GM18520 (cell line): ENCODE measurements at regions not wholly inside any gene's neighbourhood (a gene's known extent, or its start where the extent isn't known, plus 50 kb on each side); places are given as distances from the start of the nearest gene placed in this dataset.

Source experiments
- ATAC-seq: cut with Tn5 transposase; IDR thresholded peaks from one replicate; pipeline ENCODE4 v1.9.1; 2021; ENCODE audit not compliant: unreplicated experiment

DNA sequence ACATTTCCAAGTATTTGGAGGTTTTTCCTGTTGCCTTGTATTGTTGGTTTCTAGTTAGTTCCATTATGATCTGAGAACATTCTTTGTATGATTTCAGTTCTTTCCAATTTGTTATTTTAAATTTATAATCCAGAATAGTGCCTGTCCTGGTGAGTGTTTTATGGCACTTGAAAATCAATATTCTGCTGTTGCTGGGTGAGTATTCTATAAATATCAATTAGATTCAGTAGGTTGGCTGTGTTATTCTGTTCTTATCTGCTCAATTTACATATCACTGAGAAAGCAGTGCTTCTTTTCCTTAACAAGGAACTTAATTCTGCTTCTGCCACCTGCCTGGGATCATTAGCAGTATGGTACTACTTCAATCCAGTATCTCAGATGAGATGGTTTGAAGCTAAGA, 123.5 kb downstream of the SNX19 start:
- no peak for ATAC-seq

DNA sequence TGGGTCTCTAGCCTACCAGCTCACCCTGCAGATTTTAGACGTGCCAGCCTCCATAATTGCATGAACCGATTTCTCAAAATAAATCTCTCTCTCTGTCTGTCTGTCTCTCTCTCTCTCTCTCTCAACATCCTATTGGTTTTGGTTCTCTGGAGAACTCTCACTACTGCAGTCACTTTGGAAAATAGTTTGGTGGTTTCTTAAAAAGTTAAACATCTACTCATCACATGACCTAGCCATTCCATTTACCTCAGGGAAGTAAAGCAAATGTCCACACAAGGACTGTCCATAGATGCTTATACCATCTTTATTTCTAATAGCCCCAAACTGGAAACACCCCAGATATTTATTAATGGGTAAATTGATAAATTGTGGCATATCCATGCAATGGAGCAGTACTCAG, 119.5 kb downstream of the SNX19 start:
- no peak for ATAC-seq

DNA sequence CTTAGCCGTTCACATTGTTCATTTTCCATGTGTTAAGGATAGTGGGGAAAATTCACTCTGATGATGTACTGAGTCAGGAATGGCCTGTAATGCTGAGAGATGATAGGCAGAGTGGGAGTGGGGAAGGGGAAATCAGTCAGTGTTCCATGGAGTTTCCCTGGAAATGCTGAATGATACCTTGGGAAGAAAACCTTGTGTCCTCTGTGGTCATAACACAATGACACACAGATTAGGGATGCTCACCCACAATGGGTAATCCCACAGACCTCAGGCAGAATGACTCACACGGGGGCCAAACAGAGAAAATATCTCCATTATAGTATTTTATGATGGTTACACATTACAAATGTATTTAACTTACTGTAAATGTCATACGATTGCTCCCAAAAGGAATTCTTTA, 118.0 kb downstream of the SNX19 start:
- ATAC-seq, result no peak

DNA sequence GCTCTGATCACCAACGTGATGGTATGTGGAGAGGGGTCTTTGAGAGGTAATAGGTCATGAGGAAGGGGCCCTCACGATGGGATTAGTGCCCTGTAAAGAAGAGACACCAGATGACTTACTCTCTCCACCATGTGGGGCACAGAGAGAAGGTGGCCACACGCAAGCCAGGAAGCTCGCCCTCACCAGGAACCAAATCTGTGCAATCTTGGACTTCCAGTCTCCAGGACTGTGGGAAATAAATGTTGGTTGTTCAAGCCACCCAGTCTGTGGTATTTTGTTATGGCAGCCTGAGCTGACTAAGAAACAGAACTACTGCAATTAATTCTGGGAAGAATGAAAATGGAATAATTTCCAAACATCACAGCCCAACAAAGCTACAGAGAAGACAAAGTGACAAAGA, 117.5 kb downstream of the SNX19 start:
- ATAC-seq, result no peak

DNA sequence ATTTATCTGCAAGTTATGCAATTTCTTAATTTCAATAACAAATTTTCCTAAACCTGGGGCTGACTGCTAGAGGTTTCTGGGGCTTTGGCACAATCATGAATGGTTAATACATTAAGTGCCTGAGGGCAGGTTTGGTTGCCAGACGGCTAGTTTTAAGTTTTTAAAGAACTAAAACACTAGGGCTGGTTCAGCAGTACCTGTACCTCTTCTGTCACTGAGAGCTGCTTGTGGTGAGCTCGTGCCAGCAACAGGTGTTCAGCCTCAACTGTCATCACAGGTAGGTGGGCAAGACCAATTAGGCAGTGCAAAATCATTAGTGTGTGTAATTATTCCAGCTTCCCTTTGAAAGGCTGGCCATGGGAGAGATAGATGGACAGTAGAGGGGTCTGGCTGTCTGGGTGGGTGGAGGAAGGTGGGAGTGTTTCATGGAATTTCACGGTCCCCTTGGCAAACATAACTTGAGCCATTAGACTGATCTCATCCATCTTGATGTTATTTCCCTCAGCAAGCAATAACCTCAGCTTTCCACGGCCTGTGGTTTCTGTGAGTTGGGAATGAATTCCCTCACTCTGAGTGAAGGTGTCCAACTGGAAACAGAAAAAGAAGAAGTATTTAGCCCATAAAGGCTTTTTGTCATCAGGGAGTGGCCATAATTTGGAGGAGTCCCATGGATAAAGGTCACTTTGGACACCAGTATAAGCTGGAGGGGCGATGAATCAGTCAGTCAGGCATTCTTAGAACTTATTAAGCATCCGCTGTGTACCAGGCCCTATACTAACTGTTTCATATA, 114.8 kb downstream of the SNX19 start:
- no peak for ATAC-seq

DNA sequence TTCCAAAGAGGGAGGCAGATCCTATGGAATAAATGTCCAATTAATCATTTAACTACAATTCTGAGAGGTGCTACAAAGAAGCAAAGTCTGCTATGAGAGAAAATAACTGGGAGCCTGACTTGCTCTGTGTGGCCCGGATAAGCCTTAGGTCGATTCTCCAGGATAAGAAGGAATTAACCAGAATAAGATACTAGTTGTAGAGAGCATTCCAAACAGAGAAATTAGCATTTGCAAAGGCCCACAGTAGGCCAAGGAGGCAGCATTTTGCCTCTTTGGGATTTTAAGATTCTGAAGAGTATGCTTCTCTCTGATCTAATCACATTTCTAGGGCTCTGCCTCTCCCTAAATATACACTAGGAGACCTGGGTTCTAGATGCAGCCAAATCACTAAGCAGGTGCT, 113.7 kb downstream of the SNX19 start:
- no peak for ATAC-seq

DNA sequence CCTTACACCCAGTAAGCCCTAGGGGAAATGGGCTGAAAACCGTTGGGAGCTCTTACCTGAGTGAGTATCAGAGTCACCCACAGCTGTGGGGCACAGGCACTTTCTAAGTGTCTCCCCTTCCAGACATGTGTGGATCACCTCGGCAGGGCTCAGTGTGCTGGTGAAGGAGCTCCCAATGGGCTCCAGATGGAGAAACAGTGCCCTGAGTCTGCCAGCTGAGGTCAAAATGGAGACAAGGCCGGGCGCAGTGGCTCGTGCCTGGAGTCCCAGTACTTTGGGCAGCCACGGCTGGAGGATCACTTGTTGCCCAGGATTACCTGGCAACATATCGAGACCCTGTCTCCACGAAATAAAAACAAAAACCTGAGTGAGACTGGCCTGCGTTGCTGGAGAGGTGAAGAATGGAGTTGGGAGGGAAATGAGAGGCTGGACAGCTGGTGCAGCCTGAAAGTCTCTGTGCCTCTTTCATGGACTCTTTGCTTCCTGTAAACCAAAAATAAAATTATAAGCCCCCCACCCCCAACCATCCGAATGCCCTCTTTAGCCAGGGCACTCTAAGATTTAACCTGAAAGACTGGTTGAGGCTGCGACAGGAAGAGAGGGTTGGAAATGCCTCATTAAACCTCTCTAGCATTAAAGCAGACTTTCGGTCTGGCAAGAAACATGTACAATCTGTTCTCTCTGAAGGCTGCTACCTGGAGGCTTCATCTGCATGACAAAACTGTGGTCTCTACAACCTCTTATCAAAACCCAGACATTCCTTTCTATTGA, 111.8 kb downstream of the SNX19 start:
- ATAC-seq, result no peak

DNA sequence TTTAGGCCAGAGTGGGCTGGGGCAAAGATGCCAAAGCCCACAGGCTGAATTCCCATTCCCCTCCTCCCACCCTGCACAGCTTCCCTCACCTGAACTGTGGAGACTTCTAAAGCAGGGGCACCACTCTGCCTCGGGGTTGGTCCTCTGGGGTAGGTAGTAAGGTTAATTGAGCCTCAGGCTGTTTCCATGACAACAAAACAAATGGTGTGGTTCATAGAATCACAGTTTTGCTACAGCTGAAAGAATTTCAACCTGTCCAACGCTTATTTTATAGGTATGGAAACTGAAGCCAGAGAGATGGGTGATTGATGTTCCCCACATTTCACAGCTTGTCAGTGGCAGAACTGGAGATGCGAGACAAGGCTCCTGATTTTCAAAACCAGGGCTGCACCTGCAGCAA, 109.5 kb downstream of the SNX19 start:
- no peak for ATAC-seq

DNA sequence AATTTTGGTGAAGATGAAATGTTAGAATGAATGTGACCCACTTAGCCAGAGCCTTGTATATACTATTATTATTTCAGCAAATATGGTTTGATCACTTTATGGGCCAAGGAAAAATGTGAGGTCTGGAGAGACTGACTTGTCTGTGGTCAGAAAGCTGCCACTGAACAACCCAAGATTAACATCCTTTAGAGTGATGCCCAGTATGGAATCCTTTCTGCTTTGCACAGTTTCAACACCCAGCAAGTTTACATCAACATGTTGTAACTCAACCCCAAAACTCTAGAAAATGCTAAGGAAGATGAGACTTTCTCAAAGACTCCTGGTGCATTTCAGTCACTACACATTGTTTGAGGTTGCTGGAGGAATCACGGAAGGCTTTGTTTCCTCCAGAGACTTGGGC, 107.7 kb downstream of the SNX19 start:
- ATAC-seq, result no peak

DNA sequence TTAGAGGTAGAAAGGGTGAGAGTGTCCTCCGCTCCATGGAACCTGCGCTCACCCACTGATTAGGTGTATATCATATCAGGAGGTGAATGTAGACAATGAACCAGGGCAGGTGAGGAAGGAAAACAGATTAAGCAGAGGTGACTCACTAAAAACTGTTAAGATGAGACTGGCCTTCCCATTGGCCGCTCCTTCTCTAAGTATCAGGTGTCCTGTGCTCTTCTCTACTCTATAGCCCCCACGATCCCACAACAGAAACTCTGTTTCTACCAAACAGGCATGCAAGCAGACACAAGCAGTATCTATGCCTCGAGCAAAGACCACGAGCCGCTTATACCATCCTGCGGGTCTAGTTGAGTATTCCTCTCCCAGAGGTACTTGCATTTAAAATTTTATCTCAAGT, 103.1 kb downstream of the SNX19 start:
- no peak for ATAC-seq

DNA sequence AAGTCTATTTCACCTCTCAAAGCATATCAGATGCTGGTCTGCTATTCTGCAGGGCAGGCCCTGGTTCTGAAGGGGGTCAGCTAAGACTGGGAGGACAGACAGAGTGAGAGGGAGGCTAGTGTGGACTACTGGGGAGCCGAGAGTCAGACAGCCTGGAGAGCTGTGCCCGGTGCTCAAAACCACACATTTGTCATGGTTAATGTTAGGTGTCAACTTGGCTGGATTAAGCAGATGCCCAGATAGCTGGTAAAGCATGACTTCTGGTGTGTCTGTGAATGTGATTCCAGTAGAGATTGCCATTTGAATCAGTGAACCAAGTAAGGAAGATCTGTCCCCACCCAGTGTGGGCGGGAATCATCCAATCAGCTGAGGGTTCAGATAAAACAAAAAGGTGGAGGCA, 102.6 kb downstream of the SNX19 start:
- ATAC-seq, result no peak

DNA sequence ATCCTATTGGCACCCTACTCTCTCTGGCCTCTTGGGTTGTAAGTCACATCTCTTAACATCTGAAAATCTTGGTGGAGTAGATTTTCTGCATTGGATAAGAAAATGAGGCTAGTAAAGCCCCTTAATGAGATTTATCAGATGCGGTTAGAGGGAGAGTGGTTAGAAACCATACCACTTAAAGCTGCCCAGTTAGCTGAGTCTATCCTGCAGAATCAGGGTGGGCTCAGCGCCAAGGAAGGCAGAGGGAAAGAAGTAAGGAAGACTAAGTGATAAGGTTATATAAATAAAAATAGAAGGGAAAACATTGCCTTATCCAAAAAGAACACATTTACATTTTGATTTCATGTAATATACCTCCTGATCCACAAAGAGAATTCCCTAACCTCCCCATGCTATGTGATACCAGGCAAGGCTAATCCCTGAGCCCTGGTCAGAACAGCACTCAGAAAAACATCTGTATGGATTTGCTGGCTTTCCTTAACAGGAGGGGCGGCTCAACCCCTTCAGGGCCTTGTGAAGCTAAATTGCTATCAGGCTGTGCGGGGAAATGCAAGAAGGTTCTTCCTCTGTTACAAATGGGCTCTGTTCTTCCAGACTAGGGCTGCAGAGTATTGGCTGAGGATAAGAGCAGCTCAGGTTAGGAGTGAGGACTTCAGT, 101.7 kb downstream of the SNX19 start:
- no peak for ATAC-seq

DNA sequence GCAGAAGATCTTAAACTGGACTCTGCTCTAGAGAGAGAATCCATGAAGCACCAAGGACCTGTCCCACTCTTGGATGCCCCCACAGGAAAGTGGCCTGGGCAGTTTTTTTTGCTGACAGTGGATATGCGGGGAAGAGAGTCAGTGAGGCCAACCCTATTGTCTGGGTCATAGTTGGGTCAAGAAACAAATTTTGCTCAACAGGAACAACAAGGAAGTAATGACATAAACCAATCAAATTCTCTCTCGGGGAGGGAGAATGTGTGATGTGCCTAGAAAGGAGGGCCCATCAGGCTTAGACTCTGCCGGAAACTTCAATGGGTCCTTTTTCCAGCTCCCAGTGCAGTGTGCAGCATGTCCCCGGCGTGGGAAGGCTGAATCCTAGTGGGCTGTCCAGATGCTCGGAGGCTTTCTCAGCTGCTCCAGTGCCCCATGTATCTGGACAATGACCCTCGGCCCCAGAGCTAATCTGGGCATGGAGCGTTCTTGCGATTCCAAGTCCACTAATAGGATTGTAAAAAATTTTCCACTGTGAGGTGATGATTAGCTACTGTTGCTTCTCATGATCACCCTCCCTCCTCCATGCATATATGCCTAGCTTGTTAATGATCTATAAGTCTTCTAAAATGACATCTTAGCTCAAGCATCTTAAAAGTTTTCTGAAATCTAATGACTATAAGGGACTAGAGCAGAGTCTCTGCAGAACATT, 101.0 kb downstream of the SNX19 start:
- ATAC-seq, result no peak

DNA sequence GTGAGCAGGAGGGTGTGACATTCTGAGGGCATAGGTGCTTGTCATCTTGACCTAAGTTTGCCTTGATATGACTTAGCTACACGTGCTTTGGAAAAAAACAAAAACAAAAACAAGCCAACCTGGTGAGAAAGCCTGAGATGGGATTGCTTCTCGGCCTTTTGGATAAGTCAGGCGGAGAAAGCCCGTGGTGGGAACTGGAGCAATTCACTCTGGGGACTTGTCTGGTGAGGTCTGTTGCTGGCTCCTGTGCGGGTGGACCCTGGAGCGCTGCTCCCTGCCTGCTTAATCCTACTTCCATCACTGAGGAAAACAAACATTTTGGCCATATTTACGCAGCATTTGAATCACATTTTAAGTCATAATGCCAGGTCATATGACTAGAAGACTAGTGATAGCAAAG, 100.3 kb downstream of the SNX19 start:
- no peak for ATAC-seq

DNA sequence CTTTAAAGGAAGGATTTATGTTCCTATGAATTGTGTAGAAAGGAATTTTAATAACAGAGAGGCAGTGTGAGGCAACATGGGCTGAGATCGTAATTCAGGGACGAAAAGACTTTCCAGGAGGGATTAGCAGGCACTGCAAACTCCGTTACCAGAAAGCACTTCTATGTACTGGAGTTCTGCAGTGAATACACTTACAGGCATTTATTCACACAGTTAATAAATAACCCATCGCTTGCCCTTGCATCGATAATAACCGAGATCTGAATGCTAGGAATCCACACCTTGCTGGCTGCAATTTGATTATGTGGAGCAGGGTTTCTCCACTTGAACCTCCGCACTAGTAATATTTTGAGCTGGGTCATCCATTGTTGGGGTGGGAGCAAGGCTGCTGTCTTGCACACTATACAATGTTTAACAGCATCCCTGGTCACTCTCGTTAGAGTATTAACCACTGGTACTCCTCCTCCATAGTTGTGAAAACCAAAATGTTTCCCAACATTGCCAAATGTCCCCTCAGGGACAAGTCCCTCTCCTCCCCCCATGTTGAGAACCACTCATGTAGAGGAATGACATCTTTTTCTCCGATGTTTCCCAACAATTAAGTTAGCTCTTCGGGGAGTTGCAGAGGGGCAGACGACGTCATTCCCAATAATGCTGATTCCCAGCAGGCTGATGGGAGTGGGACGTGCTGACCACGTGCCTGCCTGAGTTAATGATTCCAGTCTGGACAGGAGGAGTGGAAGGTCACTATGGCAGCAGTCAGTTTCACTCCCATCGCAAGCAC, 99.5 kb downstream of the SNX19 start:
- no peak for ATAC-seq

DNA sequence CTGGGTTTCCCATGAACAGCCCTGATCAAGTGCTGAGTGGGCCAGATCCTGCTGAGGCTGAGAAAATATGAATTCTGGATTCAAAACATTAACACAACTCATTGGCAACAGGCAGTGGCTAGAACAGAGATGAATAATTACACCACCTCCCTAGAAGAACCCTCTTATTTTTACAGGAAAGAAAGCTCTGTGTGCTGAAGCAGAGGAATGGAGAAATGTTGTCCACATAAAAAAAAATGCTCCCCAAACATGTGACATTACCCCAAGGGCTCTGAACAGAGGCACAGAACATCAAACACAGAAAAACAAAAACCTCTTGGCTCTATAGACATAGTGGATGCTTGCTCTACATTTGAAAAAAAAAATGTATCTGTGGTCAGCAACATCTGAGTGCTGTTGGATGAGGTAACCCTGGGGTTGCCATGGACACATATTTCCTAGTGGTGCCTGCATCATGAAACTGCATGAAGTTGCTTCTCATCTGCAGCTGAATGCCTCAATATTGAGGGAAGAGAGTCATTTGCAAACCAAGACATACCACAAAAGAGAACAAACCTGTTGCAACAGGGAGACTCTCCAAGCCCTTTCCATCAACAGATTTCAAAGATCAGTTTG, 98.8 kb downstream of the SNX19 start:
- ATAC-seq, result no peak

DNA sequence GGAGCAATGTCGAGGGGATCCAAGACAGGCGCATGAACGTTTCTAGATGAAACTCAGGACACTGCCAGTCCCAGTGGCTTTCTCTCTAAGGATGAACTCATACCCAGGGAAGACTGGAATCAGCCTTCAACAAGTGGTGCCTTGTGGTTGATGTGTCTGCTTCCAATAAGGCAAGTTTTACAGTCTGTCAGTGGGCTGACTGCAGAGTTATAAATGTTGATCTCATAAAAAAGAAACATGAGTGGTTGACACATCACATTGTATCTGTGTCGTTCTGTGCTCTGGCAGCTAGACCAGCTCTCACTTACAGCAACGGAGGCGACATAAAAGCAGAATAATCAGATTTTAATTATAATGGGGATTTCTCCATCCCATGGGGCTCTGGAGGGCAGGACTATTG, 96.7 kb downstream of the SNX19 start:
- ATAC-seq, result no peak
